T-helper 2 cell treated with Interferon-gamma antibody and Interleukin-4, amounts not matched to agents 100 ng/mL and 5 ng/mL, for 36 hours (primary cell): ENCODE measurements at regions not wholly inside any gene's neighbourhood (a gene's known extent, or its start where the extent isn't known, plus 50 kb on each side); places are given as distances from the start of the nearest gene placed in this dataset.
"Not testable (repeated sequence)": the region's sequence is repeated elsewhere in the genome, so short reads cannot be mapped to it uniquely, and the experiment has no call there.

Source experiments
- intact Hi-C: fragments of 100-400 bp; cut with micrococcal nuclease; formaldehyde crosslinking; loops from one replicate; pipeline ENCODE4 v1.15.1; 2023

DNA sequence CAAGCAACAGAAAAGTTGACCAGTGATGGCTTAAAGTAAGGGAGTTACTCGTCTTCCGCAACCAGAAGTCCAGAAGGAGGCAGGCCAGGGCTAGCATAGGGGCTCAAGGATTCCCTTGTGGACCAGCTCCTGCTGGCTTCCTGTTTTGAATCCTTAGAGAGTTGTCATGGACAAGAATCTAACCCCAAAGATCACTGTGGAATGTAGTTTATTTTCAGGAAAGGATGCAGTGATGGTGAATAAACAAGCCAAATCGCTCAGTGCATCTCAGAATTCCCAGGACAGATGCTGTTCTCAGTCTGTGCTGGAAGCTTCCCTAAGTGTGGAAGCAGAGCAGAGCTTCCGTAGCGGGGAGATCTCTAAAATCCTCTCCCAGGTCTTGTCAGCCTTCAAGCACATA is 311.3 kb downstream of the C12orf75 start:
- intact Hi-C loops, result no loop called here

DNA sequence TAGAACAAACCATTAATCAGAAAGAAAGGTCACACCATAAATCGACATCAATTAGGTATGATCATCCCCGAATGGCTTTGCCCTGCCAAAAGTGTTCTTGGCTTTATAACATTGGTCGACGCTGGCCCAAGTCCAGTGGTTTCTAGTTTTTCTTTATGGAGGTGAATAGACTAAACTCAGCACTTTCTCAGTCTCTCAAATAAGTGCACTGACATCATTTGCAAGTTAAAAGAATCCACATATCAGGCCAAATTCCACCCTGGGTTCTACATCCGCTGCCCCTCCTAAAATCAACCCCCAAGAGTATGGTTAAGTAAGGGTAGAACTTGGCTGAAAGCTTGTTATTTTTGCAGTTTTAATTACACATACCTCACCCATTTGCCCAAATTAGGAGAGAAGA is 314.3 kb downstream of the C12orf75 start:
- intact Hi-C loops, result no loop called here

DNA sequence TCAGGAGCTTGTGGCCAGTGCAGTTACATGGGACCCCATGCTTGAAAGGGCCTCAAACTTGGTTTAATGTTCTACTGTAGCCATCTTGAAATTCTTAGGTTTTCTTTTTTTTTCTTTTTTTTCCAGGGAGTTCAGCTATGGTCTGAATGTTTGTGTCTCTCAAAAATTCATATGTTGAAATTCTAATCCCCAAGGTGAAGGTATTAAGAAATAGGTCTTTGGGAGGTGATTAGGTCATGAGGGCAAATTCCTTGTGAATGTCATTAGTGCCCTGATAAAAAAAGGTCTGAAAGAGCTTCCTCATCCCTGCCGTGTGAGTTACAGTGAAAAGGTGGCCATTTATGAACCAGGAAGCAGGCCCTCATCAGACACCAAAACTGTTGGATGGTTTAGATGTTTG is 324.1 kb downstream of the C12orf75 start:
- intact Hi-C loops, result no loop called here

DNA sequence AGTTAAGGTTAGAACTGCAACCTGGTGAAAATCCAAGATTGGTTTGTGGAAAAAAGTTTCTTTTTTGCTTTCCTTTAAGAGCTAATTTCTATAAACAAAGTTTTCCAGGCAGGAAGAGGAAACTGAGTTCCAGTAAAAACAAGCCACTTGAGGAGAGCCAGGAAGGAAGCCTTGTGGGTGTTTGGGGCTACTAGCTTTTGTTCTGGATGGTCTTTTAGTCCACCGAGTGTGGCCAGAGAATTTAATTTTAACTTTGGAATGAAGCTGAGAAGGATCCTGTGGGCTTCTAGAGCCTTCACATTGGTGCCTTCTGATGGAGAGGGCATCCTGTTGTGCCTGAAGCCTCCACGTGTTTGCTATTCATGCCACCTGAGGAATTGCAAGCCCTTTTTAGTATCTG is 327.9 kb downstream of the C12orf75 start:
- intact Hi-C loops, result no loop called here

DNA sequence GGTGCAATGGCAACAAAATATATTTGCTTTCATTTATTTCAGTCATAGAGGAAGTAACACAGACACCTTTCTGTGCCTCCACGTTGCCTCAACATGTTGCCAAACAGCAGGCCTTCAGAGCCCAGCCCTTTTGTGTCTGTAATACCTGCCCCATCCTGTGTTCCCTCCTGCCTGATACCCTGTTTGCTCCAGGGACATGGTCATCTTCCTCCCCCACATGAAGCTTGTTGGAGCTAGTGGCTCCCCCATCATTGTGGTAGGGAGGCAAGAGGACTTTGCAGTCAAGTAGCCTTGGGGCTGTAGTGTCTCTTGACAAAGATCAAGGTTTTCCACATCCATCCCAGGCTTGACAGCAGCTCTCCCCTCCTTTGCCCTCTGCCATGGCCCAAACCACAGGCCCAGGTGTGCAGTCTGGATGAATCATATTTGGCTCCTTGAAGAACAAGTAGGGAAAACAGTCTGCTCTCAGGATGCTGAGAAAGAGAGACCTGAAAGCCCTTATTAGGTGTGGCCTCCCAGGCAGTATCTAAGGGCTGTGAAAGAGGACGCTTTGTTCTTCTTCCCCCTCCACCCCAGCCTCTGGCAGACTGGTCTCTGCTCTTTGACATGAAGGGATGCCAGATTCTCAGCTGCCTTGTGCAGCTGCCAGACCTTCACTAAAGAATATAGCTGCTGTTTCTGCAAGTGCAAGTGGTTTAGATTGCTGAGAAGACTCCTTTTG is 329.0 kb downstream of the C12orf75 start:
- intact Hi-C loops, result no loop called here

DNA sequence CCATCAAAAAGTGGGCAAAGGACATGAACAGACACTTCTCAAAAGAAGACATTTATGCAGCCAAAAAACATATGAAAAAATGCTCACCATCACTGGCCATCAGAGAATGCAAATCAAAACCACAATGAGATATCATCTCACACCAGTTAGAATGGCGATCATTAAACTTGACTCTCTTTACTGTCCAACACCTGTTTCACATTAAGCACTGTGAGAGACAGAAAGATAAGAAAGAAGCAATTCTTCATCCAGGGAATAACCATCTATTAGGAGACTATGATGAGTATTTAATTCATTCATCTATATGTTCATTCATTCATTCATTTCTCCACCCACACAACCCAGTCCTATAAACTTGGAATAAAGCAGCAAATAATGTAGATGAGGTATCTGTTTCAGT is 334.3 kb downstream of the C12orf75 start:
- intact Hi-C loops, result not testable (repeated sequence)

DNA sequence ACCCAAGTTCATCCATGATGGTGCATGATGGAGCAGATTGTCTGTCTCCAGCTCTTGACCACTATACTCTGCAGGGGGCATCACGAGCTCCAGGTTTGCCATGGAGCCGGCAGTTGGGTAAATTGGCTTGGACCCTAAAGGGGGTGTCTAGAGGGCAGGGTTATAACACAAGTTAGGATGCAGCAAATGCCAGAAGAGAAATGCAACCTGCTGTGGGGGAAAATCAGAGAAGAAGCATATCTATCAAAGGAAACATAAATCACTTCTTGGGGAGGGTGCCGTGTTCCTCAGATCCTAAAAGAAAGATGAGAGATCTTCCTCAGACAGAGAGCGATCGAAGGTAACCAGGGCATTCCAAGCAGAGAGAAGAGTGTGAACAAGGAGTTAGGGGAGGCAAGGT is 334.9 kb downstream of the C12orf75 start:
- intact Hi-C loops, result no loop called here

DNA sequence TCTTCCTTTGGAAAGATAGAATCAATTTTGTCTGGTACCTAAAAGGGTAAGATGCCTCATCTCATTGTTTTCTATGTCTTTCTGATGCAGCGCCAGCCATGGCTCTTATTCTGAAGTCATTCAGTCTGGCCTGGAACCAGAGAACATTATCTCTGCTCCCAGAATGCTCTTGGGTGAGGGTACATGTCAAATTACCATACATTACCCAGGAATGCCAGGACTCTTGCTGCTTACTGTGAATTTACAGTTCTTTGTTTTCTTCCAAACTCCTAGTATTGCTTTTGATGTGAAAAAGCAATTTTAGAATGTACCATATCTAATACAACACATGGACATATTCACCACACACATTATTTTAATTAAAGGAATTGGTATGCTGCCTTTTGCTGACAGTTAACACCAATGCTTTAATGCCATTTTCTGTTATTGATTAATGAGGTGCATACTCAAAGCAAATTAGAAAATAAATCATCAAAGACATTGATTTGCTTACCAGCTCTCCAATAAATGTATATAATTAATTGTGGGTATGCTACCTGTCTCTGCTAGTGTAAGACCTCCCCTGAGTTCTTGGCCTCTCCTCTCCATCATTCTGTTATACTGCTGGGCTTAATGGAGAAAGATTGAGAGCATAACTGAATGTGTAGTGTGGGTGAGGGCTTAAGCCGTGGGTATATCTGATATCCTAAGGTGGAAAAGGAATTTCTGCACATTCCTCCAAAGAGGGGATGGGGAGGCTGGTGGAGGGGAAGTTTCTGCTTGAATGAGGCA is 337.7 kb downstream of the C12orf75 start:
- intact Hi-C loops, result no loop called here

DNA sequence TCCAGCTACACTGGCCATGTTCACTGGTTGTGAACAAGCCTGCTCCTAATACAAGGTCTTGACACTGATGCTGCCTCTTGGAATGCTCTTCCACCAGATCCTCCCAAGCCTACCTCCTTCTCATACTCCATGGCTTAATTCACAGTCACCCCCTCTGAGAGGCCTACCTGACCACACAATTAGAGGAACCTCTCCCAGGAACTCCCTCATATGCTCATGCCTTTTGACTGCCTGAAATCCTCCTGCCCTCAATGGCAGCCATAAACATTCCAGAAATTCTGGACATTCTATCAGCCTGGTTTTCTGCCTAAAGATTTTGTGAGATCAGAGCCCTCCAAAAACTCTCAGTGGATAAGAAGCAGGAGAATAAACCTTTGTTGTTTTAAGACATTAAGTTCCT is 340.2 kb downstream of the C12orf75 start:
- intact Hi-C loops, result no loop called here

DNA sequence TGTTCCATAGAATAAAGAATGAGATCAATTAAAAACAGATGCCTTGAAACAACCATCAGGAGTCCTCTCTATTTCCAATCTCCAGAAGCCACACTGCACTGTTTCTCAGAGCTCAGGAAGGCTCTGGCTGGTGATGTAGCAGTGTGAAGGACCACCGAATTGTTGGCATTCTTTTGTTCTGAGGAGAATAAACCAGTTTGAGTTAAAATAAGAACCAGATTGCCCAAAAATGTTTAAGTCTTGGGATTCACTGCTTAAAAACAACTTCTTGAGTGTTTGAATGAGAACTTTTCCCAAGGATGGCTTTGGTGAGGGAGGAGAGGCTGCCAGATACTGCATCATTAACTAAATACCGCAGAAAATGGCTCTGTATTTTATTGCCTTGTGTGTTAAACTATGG is 341.2 kb downstream of the C12orf75 start:
- intact Hi-C loops, result no loop called here

DNA sequence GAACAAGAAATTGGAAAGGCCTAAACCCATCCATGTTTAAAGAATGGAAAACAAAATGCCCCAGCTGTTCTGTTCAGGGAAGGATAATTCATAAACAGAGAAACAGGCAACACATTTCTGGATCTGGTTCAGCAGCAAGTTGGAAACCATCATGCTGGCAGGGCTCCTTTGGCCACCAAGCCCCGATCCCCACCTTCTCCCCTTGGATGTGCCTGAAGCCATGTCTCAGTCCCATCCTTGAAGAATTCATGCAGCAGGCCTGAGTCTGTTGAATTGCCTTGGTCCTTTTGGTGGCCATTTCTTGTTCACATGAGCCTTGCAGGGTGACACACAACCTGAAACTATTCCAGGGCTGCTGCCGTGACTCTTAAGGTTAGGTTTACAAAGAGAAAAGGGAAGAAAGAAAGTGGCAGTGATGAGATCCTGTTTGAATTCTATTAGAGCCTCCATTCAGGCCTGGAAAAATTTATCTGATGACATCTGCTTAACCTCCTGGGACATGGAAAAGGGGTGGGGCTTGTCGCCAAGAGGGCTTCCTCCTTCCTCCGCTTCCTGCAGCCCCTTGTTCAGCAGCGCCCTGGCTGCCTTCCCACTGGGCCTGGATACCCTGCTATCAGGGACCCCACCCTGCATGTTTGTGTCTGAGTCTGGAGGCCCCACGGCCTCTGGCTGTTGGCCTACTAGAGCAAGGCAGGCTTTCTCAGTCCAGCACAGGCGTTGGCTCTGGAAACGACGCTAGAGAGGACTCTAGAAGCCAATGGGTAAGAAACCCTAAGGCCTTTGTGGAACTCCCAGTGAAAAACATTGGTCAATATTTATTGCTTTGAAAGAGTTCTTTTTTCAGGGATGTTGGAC is 341.9 kb downstream of the C12orf75 start:
- intact Hi-C loops, result no loop called here

DNA sequence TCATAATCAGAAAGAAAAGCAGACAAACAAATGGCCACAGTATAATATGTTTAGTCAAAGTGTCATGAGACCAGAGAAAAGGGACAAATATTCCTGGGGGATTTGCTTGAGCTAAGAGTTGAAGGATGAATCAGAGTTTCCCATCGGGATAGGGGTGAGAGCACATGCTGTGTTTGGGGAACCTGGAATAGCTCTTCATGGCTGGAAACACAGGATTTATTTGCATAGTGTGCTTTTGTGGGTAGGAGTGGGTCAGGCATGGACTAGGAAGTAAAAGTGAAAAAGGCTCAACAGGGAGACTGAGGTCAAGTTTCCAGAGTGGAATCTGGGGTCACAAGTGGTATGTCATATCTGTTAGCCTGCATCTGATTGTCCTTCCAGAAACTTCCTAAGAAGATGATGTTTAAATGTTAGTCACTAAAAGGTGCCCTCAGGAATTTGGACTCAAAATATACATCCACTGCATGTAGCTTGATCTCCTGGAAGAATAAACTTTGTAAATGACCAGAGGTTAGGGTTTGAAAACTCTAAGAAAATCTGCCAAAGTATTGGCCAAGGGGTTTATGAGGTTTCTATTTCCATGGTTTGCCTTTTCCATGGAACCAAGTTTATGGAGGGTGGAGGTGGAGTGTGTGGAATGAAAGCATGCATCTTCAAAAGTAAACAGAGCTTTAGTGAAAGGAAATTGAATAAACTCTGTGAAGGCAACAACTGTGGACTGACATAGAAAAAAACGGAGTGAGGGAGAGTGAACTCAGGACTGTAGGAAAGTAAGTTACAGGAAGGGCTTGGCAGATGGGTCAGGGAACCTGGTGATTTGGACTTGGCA is 344.6 kb downstream of the C12orf75 start:
- intact Hi-C loops, result no loop called here

DNA sequence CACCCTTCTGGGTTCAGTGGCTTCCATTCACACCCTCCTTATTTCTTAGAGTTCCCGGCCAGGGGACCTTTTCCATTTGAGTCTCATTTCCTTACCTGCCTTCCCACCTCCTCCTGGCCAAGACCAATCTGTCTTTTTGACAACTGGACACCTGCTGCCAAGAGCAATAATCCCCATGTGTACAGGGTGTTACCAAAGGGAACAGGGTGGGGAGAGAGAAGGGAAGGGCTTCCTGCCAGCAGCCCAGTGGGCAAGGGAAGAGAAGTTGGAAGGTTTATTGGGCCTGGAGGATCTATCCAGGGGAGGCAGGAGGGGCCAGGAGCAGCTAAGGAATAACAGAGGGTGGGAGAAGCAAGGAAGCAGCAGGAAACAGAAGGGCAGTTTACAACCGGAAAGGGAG is 346.2 kb downstream of the C12orf75 start:
- intact Hi-C loops, result no loop called here

DNA sequence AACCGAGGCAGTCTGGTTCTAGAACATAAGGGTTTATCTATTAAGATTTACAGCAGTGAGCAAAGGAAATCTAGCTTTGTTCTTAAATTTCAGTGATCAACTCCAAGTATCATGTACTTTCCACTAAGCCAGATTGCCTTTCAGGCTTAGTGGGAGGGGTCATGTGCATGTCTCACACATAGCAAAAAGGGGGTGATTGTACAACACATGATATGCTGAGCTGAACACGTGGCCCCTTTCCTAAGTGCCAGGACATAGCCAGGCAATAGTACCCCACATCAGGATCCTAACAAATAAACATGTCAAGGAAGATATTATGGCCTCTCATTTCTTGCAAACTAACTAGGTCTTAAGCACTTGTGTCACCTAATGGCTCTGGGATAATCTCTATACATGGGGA is 347.2 kb downstream of the C12orf75 start:
- intact Hi-C loops, result no loop called here

DNA sequence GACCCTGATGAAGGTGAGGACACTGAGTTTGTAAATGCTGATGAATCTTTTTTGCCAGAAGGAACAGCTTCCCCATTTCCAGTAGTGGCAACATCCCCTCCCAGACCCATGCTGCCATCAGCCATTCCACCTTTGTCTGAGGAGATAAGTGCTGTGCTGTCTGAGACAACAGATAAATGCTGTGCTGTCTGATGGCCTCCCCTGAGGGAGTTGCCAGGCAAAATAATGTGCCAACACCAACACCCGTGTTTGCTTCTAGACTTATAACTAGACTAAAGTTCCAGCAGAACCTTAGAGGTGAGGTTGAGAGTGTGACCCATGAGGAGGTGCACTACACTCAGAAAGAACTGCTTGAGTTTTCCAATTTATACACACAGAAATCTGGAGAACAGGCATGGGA is 349.5 kb downstream of the C12orf75 start:
- intact Hi-C loops, result no loop called here

DNA sequence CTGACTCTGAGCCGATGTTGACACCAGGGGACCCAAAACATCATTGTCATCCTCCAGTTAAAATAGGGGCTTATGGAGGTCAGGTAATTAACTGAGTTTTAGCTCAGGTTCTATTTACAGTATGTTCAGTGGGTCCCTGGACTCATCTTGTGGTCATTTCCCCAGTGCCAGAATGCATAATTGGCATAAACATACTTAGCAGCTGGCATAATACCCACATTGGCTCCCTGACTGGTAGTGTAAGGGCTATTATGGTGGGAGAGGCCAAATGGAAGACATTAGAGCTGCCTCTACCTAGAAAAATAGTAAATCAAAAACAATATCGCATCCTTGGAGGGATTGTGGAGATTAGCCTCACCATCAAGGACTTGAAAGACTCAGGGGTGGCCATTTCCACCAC is 350.9 kb downstream of the C12orf75 start:
- intact Hi-C loops, result no loop called here

DNA sequence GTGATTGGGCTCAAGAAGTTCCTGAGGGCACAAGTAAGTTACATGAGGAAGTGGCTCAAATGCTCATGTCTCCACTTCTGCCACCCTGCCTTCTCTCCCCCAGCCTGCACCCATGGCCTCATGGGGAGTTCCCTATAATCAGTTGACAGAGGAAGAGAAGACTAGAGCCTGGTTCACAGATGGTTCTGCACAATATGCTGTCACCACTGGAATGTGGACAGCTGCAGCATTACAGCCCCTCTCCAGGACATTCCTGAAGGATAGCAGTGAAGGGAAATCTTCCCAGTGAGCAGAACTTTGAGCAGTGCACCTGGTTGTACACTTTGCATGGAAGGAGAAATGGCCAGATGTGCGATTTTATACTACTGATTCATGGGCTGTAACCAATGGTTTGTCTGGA is 352.3 kb downstream of the C12orf75 start:
- intact Hi-C loops, result not testable (repeated sequence)

DNA sequence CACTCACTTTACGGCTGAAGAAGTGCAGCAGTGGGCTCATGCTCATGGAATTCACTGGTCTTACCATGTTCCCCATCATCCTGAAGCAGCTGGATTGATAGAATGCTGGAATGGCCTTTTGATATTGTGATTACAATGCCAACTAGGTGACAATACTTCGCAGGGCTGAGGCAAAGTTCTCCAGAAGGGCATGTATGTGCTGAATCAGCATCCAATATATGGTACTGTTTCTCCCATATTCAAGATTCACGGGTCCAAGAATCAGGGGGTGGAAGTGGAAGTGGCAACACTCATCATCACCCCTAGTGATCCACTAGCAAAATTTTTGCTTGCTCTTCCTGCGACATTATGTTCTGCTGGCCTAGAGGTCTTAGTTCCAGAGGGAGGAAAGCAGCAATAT is 353.3 kb downstream of the C12orf75 start:
- intact Hi-C loops, result not testable (repeated sequence)

DNA sequence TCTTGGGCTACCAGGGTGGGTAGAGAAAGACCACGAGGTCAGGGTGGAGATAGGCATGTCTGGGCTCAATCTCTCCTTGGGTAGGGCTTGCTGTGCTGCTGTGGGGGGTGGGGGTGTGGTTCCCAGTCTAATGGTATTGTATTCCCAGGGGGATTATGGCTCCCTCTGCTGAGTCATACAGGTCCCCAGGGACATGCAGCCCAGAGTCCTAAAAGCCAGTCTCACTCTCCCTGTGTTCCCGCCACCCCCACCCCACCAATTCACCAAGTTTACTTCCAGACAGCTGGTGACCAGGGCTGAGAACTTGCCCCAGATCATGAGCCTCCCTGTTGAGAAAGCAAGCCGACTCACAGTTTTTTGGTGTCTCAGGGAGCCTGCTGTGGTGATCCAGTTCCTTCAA is 367.6 kb downstream of the C12orf75 start:
- intact Hi-C loops, result no loop called here

DNA sequence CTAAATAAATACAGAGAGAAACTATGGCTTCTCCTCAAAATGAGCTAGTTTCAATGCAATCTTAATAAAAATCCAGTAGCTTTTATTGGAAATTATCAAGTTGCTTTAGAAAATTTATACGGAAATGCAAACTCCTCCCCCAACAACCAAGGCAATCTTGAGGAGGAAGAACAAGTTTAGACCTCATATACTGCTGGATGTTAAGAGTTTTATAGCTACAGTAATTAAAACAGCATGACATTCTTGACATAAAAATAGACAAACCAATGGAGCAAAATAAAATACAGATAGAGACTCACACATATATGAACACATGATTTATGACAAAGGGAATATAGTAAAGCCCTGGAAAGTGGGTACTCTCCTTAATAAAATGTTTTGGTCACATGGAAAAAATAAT is 368.7 kb downstream of the C12orf75 start:
- intact Hi-C loops, result no loop called here

DNA sequence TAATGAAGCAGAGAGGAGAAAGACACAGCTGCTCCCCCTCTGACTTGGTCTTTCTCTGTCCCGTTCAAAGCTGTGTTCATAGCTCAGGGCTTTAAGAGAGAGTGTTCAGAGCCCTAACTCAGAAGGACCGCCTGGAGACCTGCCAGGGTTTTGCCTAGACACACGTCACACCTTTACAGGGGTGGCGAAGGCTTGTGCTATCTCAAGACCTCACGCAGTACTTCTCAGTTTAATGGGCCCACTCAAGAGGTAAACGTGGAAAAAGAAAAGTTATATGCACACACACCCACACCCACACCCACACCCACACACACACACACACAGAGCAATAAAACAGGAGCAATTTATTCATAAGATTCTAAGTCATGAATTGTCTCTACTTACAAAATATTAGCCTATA is 374.3 kb downstream of the C12orf75 start:
- intact Hi-C loops, result loop anchor here (5.0 kb wide), 2 partner anchors 433 to 523 kb away; partner anchors contain the start of gene NUAK1
